Tibial artery (tissue), 4 donors: ENCODE measurements at regions not wholly inside any gene's neighbourhood (a gene's known extent, or its start where the extent isn't known, plus 50 kb on each side); places are given as distances from the start of the nearest gene placed in this dataset.

ENCODE experiments used
- DNase-seq, 2 donors: peaks; one replicate each; pipeline ENCODE4 v3.0.0-alpha.2; 2019
- H3K27ac ChIP-seq, 2 donors: fragments of 200-600 bp; sonication (generic) in 1 of 2; 1 replicate in 1 of 2; 2 replicates in 1 of 2; pipeline ENCODE4 v1.5.1; 2018 to 2019; ENCODE audit warnings: mild to moderate bottlenecking in 1 of 2
- H3K27me3 ChIP-seq, 2 donors: fragments of 200-600 bp; sonication (generic) in 1 of 2; one replicate each; pipeline versions ENCODE4 v1.5.1 to v1.6.0; 2016 to 2019
- H3K36me3 ChIP-seq, 3 donors: fragments of 200-600 bp; sonication (generic) in 2 of 3; one replicate each; pipeline ENCODE4 v1.5.1; 2016 to 2019; ENCODE audit warnings: mild to moderate bottlenecking in 2 of 3
- H3K4me1 ChIP-seq, 4 donors: fragments of 200-600 bp; sonication (generic) in 2 of 4; 1 replicate in 3 of 4; 2 replicates in 1 of 4; pipeline ENCODE4 v1.5.1; 2016 to 2019
- H3K4me3 ChIP-seq, 2 donors: fragments of 200-600 bp; sonication (generic) in 1 of 2; 1 replicate in 1 of 2; 2 replicates in 1 of 2; pipeline ENCODE4 v1.5.1; 2018 to 2019; ENCODE audit warnings: mild to moderate bottlenecking in 2 of 2
- H3K9me3 ChIP-seq, 3 donors: fragments of 200-600 bp; sonication (generic) in 1 of 3; one replicate each; pipeline ENCODE4 v1.5.1; 2016 to 2019
- CTCF ChIP-seq, 2 experiments: fragments of 200-600 bp in 1 of 2; fragments of 450-650 bp in 1 of 2; IDR thresholded peaks; one replicate each; pipeline ENCODE4 v1.5.1; 2017 to 2019; ENCODE audit warnings: antibody characterized with exemption in 2 of 2, mild to moderate bottlenecking in 1 of 2, moderate library complexity in 1 of 2
- intact Hi-C: fragments of 100-400 bp; cut with DNase I; formaldehyde crosslinking; loops from one replicate; pipeline ENCODE4 v1.15.0; 2023; ENCODE audit warnings: low total_unique reads

- no peaks in the 10 kb centered on the region for H3K27me3 ChIP-seq
- peaks cover 0 to 18% (median 12%) of the 10 kb centered on the region in 4 donors for H3K4me1 ChIP-seq
- intact Hi-C loops, result no loop called here
- no peak for TF ChIP-seq CTCF (IDR thresholded peaks at IDR 0.05)
- no peaks in the 10 kb centered on the region for H3K36me3 ChIP-seq
- H3K27ac ChIP-seq, result peak overlapping the region in 1 of 2 donors; percentile 20
- no peaks in the 10 kb centered on the region for H3K9me3 ChIP-seq
- DNase-seq, result no peak
- H3K4me3 ChIP-seq, result peak overlapping the region in 1 of 2 donors; percentile 38
These were observed 62.2 kb upstream of the WLS start for GRCh38 chr1:68294367-68295066.

- Histone ChIP-seq H3K4me3 (peak overlapping the region in 1 of 2 donors; percentile 38), H3K9me3 (no peaks in the 10 kb centered on the region), H3K36me3 (no peaks in the 10 kb centered on the region), H3K27ac (peak overlapping the region; percentile 20 to 40), H3K27me3 (no peaks in the 10 kb centered on the region), H3K4me1 (peaks cover 0 to 18% (median 12%) of the 10 kb centered on the region in 4 donors)
- DNase-seq, result no peak
- intact Hi-C loops, result no loop called here
- TF ChIP-seq CTCF (IDR thresholded peaks at IDR 0.05), result no peak
These were observed 61.5 kb upstream of the WLS start for GRCh38 chr1:68293609-68294366.

GRCh38 chr1:68293122-68293521 lies 60.8 kb upstream of the WLS start:
- DNase-seq, result no peak
- peaks cover 0 to 18% (median 12%) of the 10 kb centered on the region in 4 donors for H3K4me1 ChIP-seq
- no peak overlapping the region for H3K4me3 ChIP-seq
- no peak overlapping the region for H3K27ac ChIP-seq
- TF ChIP-seq CTCF (IDR thresholded peaks at IDR 0.05), result no peak
- H3K9me3 ChIP-seq, result no peaks in the 10 kb centered on the region
- no peaks in the 10 kb centered on the region for H3K36me3 ChIP-seq
- intact Hi-C loops, result no loop called here
- H3K27me3 ChIP-seq, result no peaks in the 10 kb centered on the region

GRCh38 chr1:68291688-68292384 lies 59.5 kb upstream of the WLS start:
- TF ChIP-seq CTCF (IDR thresholded peaks at IDR 0.05), result no peak
- Histone ChIP-seq H3K9me3 (no peaks in the 10 kb centered on the region), H3K4me3 (no peak overlapping the region), H3K27me3 (no peaks in the 10 kb centered on the region), H3K4me1 (peaks cover 0 to 18% (median 12%) of the 10 kb centered on the region in 4 donors), H3K36me3 (no peaks in the 10 kb centered on the region), H3K27ac (no peak overlapping the region)
- DNase-seq, result no peak
- intact Hi-C loops, result no loop called here

- Histone ChIP-seq H3K27ac (no peak overlapping the region), H3K4me3 (no peak overlapping the region), H3K36me3 (no peaks in the 10 kb centered on the region), H3K9me3 (no peaks in the 10 kb centered on the region), H3K4me1 (peaks cover 0 to under 1% (median 0%) of the 10 kb centered on the region in 4 donors), H3K27me3 (no peaks in the 10 kb centered on the region)
- TF ChIP-seq CTCF (IDR thresholded peaks at IDR 0.05), result no peak
- DNase-seq, result no peak
- intact Hi-C loops, result no loop called here
These were observed 54.9 kb upstream of the WLS start for GRCh38 chr1:68287241-68287640.
